ENCODE measurements at regions not wholly inside any gene's neighbourhood (a gene's known extent, or its start where the extent isn't known, plus 50 kb on each side); places are given as distances from the start of the nearest gene placed in this dataset.

- Histone ChIP-seq H3K36me3 (no peaks in the 10 kb centered on the region), H3K4me3 (no peak overlapping the region), H3K27me3 (no peaks in the 10 kb centered on the region), H3K27ac (no peak overlapping the region), H3K4me1 (ENCODE audit: insufficient read depth) (no peaks in the 10 kb centered on the region), H3K9me3 (no peaks in the 10 kb centered on the region)
- no peak for DNase-seq
- WGBS, 3 donors: 88 to 96% (median 92%) methylated on average over 2 of the region's 2 CpGs
- TF ChIP-seq POLR2A (IDR thresholded peaks at IDR 0.05) (no peak), EP300 (IDR thresholded peaks at IDR 0.05) (no peak), CTCF (IDR thresholded peaks at IDR 0.05) (no peak)
- intact Hi-C loops (cut with DNase I): no loop called here
These were observed 133.8 kb downstream of the FAM181B start for GRCh38 chr11:82599836-82600235.

- no peaks in the 10 kb centered on the region for H3K36me3 ChIP-seq
- no peaks in the 10 kb centered on the region for H3K4me1 ChIP-seq (ENCODE audit: insufficient read depth)
- no peak for DNase-seq
- TF ChIP-seq EP300 (IDR thresholded peaks at IDR 0.05): no peak
- H3K27me3 ChIP-seq: no peaks in the 10 kb centered on the region
- no peaks in the 10 kb centered on the region for H3K9me3 ChIP-seq
- H3K4me3 ChIP-seq: no peak overlapping the region
- 56 to 64% (median 64%) methylated on average over 3 of the region's 3 CpGs for WGBS, 3 donors
- intact Hi-C loops (cut with DNase I): no loop called here
- no peak overlapping the region for H3K27ac ChIP-seq
These were observed 147.1 kb downstream of the FAM181B start for GRCh38 chr11:82586581-82586980.

DNA sequence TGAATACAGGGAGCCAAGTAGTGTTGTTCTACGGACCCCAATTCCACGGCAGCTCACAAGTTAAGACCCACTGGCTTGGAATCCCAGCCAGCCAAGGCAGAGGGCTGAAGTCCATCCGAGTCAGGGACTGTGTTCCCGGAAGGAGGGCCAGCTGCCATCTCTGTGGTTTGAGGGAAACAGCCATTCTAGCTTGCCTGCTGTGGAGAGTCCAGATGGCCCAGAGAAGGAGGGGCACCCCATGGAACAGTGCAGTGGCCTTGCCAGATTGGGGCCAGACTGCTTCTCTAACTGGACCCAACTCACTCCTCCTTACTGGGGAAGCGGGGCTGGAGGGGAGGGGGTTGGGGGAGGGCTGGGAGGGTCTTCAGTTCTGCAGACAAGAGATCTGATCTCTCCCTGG, 156.4 kb downstream of the FAM181B start:
- no peak overlapping the region for H3K27ac ChIP-seq
- no peaks in the 10 kb centered on the region for H3K27me3 ChIP-seq
- H3K36me3 ChIP-seq: no peaks in the 10 kb centered on the region
- WGBS, 3 donors: 64 to 72% (median 70%) methylated on average over 5 of the region's 5 CpGs
- H3K4me1 ChIP-seq (ENCODE audit: insufficient read depth): no peaks in the 10 kb centered on the region
- no peak for TF ChIP-seq CTCF (IDR thresholded peaks at IDR 0.05)
- H3K9me3 ChIP-seq: no peaks in the 10 kb centered on the region
- H3K4me3 ChIP-seq: no peak overlapping the region
- intact Hi-C loops (cut with DNase I): no loop called here
- DNase-seq: no peak

- DNase-seq: no peak
- Histone ChIP-seq H3K4me1 (ENCODE audit: insufficient read depth) (no peaks in the 10 kb centered on the region), H3K27me3 (no peaks in the 10 kb centered on the region), H3K9me3 (no peaks in the 10 kb centered on the region), H3K27ac (no peak overlapping the region), H3K4me3 (no peak overlapping the region), H3K36me3 (no peaks in the 10 kb centered on the region)
- WGBS, 3 donors: 51 to 54% (median 52%) methylated on average over 5 of the region's 5 CpGs
- intact Hi-C loops (cut with DNase I): no loop called here
- TF ChIP-seq EP300 (IDR thresholded peaks at IDR 0.05): no peak
- TF ChIP-seq CTCF (IDR thresholded peaks at IDR 0.05): no peak
- TF ChIP-seq POLR2A (IDR thresholded peaks at IDR 0.05): no peak
These were observed 172.8 kb downstream of the FAM181B start for GRCh38 chr11:82560836-82561235.

DNA sequence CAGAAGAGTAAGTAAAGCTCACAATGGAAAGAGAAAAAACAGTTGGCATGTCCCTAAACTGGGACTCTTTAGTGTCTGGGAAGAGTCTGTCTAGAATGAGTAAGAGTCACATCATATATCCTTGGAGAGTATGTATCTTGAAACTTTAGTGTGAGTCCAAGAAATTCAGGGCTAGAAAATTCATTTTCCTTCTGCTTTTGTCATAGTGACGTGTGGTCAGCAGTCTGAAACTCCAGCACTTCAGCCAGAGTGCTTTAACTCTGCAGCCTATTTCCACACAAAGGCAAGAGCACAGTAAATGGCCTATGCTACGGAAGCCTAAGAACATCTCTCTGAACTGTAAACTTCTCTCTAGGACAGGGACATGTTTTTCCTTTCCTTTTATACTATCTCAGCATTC, 174.1 kb downstream of the FAM181B start:
- no peaks in the 10 kb centered on the region for H3K9me3 ChIP-seq
- no peak overlapping the region for H3K4me3 ChIP-seq
- no peaks in the 10 kb centered on the region for H3K36me3 ChIP-seq
- 71 to 81% (median 72%) methylated on average over 2 of the region's 2 CpGs for WGBS, 3 donors
- intact Hi-C loops (cut with DNase I): no loop called here
- TF ChIP-seq CTCF (IDR thresholded peaks at IDR 0.05): no peak
- no peak for TF ChIP-seq EP300 (IDR thresholded peaks at IDR 0.05)
- no peak for TF ChIP-seq POLR2A (IDR thresholded peaks at IDR 0.05)
- H3K27ac ChIP-seq: no peak overlapping the region
- DNase-seq: no peak
- H3K4me1 ChIP-seq (ENCODE audit: insufficient read depth): no peaks in the 10 kb centered on the region
- H3K27me3 ChIP-seq: no peaks in the 10 kb centered on the region
